Lower leg skin (tissue), 4 donors: ENCODE measurements at regions not wholly inside any gene's neighbourhood (a gene's known extent, or its start where the extent isn't known, plus 50 kb on each side); places are given as distances from the start of the nearest gene placed in this dataset.
"Not testable (repeated sequence)": the region's sequence is repeated elsewhere in the genome, so short reads cannot be mapped to it uniquely, and the experiment has no call there.

Experiments
- DNase-seq, 2 donors: peaks; one replicate each; pipeline ENCODE4 v3.0.0-alpha.2; 2019; ENCODE audit warnings: low spot score in 2 of 2
- H3K4me3 ChIP-seq: fragments of 200-600 bp; sonication (generic); 2 replicates; pipeline ENCODE4 v1.5.1; 2017; ENCODE audit warnings: mild to moderate bottlenecking, low read depth; ENCODE audit not compliant: poor library complexity, severe bottlenecking
- CTCF ChIP-seq, 3 donors: fragments of 450-650 bp; IDR thresholded peaks; one replicate each; pipeline ENCODE4 v1.5.1; 2016; ENCODE audit warnings: antibody characterized with exemption in 3 of 3, mild to moderate bottlenecking in 3 of 3, moderate library complexity in 2 of 3
- POLR2A ChIP-seq, 2 donors: fragments of 450-650 bp; IDR thresholded peaks; one replicate each; pipeline ENCODE4 v1.6.1; 2016 to 2017; ENCODE audit warnings: antibody characterized with exemption in 2 of 2, mild to moderate bottlenecking in 1 of 2, moderate library complexity in 1 of 2
- WGBS, 2 donors: methylation state at CpG; one replicate each; pipeline ENCODE4 v1.1.5; 2018; 5-methylcytosine and 5-hydroxymethylcytosine counted together
- intact Hi-C: fragments of 100-400 bp; cut with DNase I; formaldehyde crosslinking; loops from one replicate; pipeline ENCODE4 v1.15.0; 2023; ENCODE audit warnings: low total_unique reads

- intact Hi-C loops = no loop called here
- WGBS, 2 donors = 94 to 96% methylated on average over 10 of the region's 10 CpGs
- no peak overlapping the region for H3K4me3 ChIP-seq
- peak in 1 of 2 donors; percentile 60 for DNase-seq
- no peak for TF ChIP-seq POLR2A (IDR thresholded peaks at IDR 0.05)
- no peak for TF ChIP-seq CTCF (IDR thresholded peaks at IDR 0.05)
Measured at GRCh38 chr2:42998721-42999120, 206.3 kb upstream of the HAAO start.

- intact Hi-C loops = no loop called here
- no peak for TF ChIP-seq POLR2A (IDR thresholded peaks at IDR 0.05)
- no peak for TF ChIP-seq CTCF (IDR thresholded peaks at IDR 0.05)
- 91 to 93% methylated on average over 4 of the region's 4 CpGs for WGBS, 2 donors
- H3K4me3 ChIP-seq = no peak overlapping the region
- DNase-seq = peak in 1 of 2 donors; percentile 46
Measured at GRCh38 chr2:42996528-42996927, 204.1 kb upstream of the HAAO start.

- no peak overlapping the region for H3K4me3 ChIP-seq
- intact Hi-C loops = no loop called here
- TF ChIP-seq CTCF (IDR thresholded peaks at IDR 0.05) = no peak
- TF ChIP-seq POLR2A (IDR thresholded peaks at IDR 0.05) = no peak
- WGBS, 2 donors = 98 to 100% methylated on average over 1 of the region's 1 CpG
- no peak for DNase-seq
Measured at GRCh38 chr2:42995752-42996422, 203.5 kb upstream of the HAAO start.

- intact Hi-C loops, H3K4me3 ChIP-seq: not testable (repeated sequence)
- WGBS, 2 donors = 87% methylated on average over 27 to 34 of the region's 37 CpGs
- peak in 1 of 2 donors; percentile 31 for DNase-seq
Measured at GRCh38 chr2:42989283-42990081, 197.1 kb upstream of the HAAO start.

GRCh38 chr2:42988055-42988454 lies 195.7 kb upstream of the HAAO start:
- intact Hi-C loops, DNase-seq, H3K4me3 ChIP-seq: not testable (repeated sequence)
- 72 to 95% methylated on average over 4 of the region's 4 CpGs for WGBS, 2 donors

GRCh38 chr2:42987112-42987922 lies 194.9 kb upstream of the HAAO start:
- WGBS, 2 donors = 84 to 86% methylated on average over 8 of the region's 8 CpGs

More at GRCh38 chr2:42987112-42987922, 194.9 kb upstream of the HAAO start:
- peak in 1 of 2 donors; percentile 52 for DNase-seq
- TF ChIP-seq CTCF (IDR thresholded peaks at IDR 0.05) (no peak), POLR2A (IDR thresholded peaks at IDR 0.05) (no peak)
- H3K4me3 ChIP-seq = no peak overlapping the region
- intact Hi-C loops = no loop called here
